ES-I3 (cell line): ENCODE measurements at regions not wholly inside any gene's neighbourhood (a gene's known extent, or its start where the extent isn't known, plus 50 kb on each side); places are given as distances from the start of the nearest gene placed in this dataset.

Experiments used
- H3K36me3 ChIP-seq: 2 replicates; pipeline ENCODE4 v1.6.1; 2013; ENCODE audit warnings: mild to moderate bottlenecking, low read length, control low read depth, moderate library complexity; ENCODE audit not compliant: insufficient read depth
- H3K4me1 ChIP-seq: 2 replicates; pipeline ENCODE4 v1.6.1; 2013; ENCODE audit warnings: mild to moderate bottlenecking, control low read depth, low read length; ENCODE audit not compliant: insufficient read depth
- H3K9ac ChIP-seq: 2 replicates; pipeline ENCODE4 v1.6.1; 2013; ENCODE audit warnings: low read depth, mild to moderate bottlenecking, low read length, moderate library complexity
- H3K9me3 ChIP-seq: 2 replicates; pipeline ENCODE4 v1.6.1; 2013; ENCODE audit warnings: mild to moderate bottlenecking, low read length, moderate library complexity; ENCODE audit not compliant: control insufficient read depth, insufficient read depth

- Histone ChIP-seq H3K36me3 (no peaks in the 10 kb centered on the region), H3K4me1 (peaks cover 27% of the 10 kb centered on the region; the same call in 1 of the 2 replicates), H3K9me3 (no peaks in the 10 kb centered on the region), H3K9ac (no peak overlapping the region)
Observed at GRCh38 chr13:67742478-67742877, 512.3 kb upstream of the PCDH9 start.

- Histone ChIP-seq H3K9ac (no peak overlapping the region), H3K36me3 (no peaks in the 10 kb centered on the region), H3K4me1 (peaks cover 29% of the 10 kb centered on the region; the same call in 1 of the 2 replicates), H3K9me3 (no peaks in the 10 kb centered on the region)
Observed at GRCh38 chr13:67740871-67741535, 510.9 kb upstream of the PCDH9 start.

GRCh38 chr13:67736646-67737420 lies 506.7 kb upstream of the PCDH9 start:
- Histone ChIP-seq H3K4me1 (peaks cover 29% of the 10 kb centered on the region), H3K9me3 (no peaks in the 10 kb centered on the region), H3K36me3 (no peaks in the 10 kb centered on the region), H3K9ac (no peak overlapping the region)

- Histone ChIP-seq H3K4me1 (peaks cover 24% of the 10 kb centered on the region), H3K9ac (no peak overlapping the region), H3K36me3 (no peaks in the 10 kb centered on the region), H3K9me3 (no peaks in the 10 kb centered on the region)
Observed at GRCh38 chr13:67735651-67736050, 505.5 kb upstream of the PCDH9 start.

- no peaks in the 10 kb centered on the region for H3K4me1 ChIP-seq
- H3K9ac ChIP-seq, result no peak overlapping the region
- H3K9me3 ChIP-seq, result peaks cover 5% of the 10 kb centered on the region; the same call in 1 of the 2 replicates
- H3K36me3 ChIP-seq, result no peaks in the 10 kb centered on the region
Observed at GRCh38 chr13:67726979-67727378, 496.8 kb upstream of the PCDH9 start.

- Histone ChIP-seq H3K4me1 (no peaks in the 10 kb centered on the region), H3K9ac (no peak overlapping the region), H3K36me3 (no peaks in the 10 kb centered on the region), H3K9me3 (peaks cover 5% of the 10 kb centered on the region; the same call in 1 of the 2 replicates)
Observed at GRCh38 chr13:67725999-67726398, 495.9 kb upstream of the PCDH9 start.

- no peaks in the 10 kb centered on the region for H3K9me3 ChIP-seq
- no peaks in the 10 kb centered on the region for H3K4me1 ChIP-seq
- H3K36me3 ChIP-seq, result no peaks in the 10 kb centered on the region
- H3K9ac ChIP-seq, result no peak overlapping the region
Observed at GRCh38 chr13:67713571-67713970, 483.4 kb upstream of the PCDH9 start.

- H3K9me3 ChIP-seq, result peaks cover 8% of the 10 kb centered on the region; the same call in 1 of the 2 replicates
- no peak overlapping the region for H3K9ac ChIP-seq
- H3K4me1 ChIP-seq, result no peaks in the 10 kb centered on the region
- peaks cover 3% of the 10 kb centered on the region; the same call in 1 of the 2 replicates for H3K36me3 ChIP-seq
Observed at GRCh38 chr13:67696775-67697174, 466.6 kb upstream of the PCDH9 start.

- Histone ChIP-seq H3K9ac (no peak overlapping the region), H3K36me3 (no peaks in the 10 kb centered on the region), H3K4me1 (no peaks in the 10 kb centered on the region), H3K9me3 (no peaks in the 10 kb centered on the region)
Observed at GRCh38 chr13:67664502-67664901, 434.4 kb upstream of the PCDH9 start.

- H3K9ac ChIP-seq, result no peak overlapping the region
Observed at GRCh38 chr13:67662997-67663396, 432.9 kb upstream of the PCDH9 start.

GRCh38 chr13:67652887-67653286 lies 422.8 kb upstream of the PCDH9 start:
- Histone ChIP-seq H3K4me1 (no peaks in the 10 kb centered on the region), H3K36me3 (no peaks in the 10 kb centered on the region), H3K9ac (no peak overlapping the region), H3K9me3 (no peaks in the 10 kb centered on the region)

More at GRCh38 chr13:67662997-67663396, 432.9 kb upstream of the PCDH9 start:
- H3K36me3 ChIP-seq, result no peaks in the 10 kb centered on the region
- no peaks in the 10 kb centered on the region for H3K9me3 ChIP-seq
- no peaks in the 10 kb centered on the region for H3K4me1 ChIP-seq

GRCh38 chr13:67651908-67652465 lies 421.9 kb upstream of the PCDH9 start:
- no peaks in the 10 kb centered on the region for H3K9me3 ChIP-seq
- H3K4me1 ChIP-seq, result no peaks in the 10 kb centered on the region
- H3K36me3 ChIP-seq, result no peaks in the 10 kb centered on the region
- no peak overlapping the region for H3K9ac ChIP-seq

GRCh38 chr13:67650471-67650870 lies 420.3 kb upstream of the PCDH9 start:
- H3K4me1 ChIP-seq, result no peaks in the 10 kb centered on the region
- no peaks in the 10 kb centered on the region for H3K36me3 ChIP-seq
- no peak overlapping the region for H3K9ac ChIP-seq
- H3K9me3 ChIP-seq, result no peaks in the 10 kb centered on the region

- no peaks in the 10 kb centered on the region for H3K36me3 ChIP-seq
- H3K9me3 ChIP-seq, result no peaks in the 10 kb centered on the region
- H3K4me1 ChIP-seq, result no peaks in the 10 kb centered on the region
- no peak overlapping the region for H3K9ac ChIP-seq
Observed at GRCh38 chr13:67645874-67646467, 415.8 kb upstream of the PCDH9 start.
